ENCODE measurements at regions not wholly inside any gene's neighbourhood (a gene's known extent, or its start where the extent isn't known, plus 50 kb on each side); places are given as distances from the start of the nearest gene placed in this dataset.

DNA sequence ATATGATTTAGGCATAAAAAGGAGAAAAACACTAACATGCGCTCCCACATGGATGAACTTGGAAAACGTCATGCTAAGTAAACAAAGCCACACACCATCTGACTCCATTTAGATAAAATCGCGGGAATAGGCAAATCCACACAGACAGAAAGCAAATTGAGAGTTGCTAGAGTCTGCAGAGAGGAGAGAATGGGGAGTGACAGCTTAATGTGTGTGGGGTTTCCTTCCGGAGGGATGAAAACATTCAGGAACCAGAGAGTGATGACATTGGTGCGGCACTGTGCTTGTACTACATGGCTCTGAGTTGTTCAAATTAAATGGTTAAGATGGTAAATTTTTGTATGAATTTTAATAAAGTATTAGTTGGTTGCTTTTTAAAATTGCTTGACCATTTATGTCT lies 482.9 kb upstream of the AKR1E2 start:
- no peak for DNase-seq (ENCODE audit: low spot score)

DNA sequence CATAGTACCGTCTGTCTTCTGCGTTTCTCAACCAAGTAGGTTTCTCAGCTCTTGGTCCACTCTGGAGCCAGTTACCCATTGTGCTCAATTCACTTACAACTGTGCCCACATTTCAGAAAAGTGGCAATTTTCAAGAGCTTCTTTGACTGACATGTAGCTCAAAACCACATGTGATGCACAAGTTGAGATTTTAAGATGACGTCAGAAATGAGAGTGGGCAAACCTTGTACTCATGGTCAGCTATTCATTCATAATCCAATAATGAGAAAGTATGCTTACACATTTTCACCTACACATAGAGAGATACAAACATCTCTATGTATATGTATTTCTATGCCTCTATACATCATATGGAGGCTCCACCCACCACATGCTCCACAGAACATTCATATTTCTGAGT lies 487.2 kb upstream of the AKR1E2 start:
- no peak for DNase-seq (ENCODE audit: low spot score)

DNA sequence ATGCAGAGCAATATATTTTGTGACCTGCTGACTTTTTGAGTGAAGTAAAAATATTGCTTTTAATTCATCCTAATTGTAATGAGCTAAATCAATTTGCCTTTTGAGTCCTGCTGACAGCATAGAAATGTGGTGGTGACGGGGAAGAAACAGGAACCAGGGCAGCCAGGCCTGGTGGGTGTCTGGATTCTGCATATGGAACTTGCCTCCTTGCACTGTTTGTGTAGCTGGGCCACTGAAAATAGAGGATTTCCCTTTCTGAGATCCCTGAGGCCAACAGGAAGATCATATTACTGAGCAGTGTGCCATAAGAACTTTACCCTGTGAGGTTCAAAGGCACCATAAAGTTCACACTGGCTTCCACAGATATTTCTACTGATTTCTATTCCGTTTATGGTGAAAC lies 488.4 kb upstream of the AKR1E2 start:
- no peak for DNase-seq (ENCODE audit: low spot score)

DNA sequence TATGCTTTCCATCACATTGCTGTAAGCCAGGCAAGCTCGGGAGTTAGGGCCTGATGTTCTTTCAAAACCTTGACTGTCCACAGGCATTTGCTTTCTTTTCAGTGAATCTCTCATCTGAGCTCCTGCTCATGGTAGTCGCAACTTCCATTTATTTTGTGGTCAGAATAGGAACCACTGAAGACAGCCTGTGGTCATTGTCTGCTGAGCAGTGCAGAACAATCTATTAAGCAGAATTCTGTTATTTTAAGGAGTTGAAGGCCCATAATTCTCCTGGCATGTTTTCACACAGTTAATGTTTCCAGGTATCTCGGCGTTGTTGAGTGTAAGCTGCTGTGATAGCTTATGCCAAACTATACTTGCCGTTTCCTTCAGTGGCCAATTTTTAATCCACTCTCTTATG lies 491.1 kb upstream of the AKR1E2 start:
- DNase-seq (ENCODE audit: low spot score) = no peak

DNA sequence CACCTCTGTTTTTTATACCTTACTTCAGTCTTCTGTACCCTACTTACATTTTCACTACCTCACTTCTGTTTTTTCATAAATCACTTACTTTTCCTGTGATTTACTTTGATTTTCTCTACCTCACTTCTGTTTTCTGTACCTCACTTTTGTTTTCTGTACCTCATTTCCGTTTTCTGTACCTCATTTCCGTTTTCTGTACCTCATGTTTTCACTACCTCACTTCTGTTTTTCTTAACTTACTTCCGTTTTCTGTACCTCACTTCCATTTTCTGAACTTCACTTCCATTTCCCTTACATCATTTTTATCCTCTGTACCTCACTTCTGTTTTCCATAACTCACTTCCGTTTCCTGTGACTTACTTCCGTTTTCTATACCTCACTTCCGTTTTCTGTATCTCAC lies 492.0 kb upstream of the AKR1E2 start:
- DNase-seq (ENCODE audit: low spot score) = no peak

DNA sequence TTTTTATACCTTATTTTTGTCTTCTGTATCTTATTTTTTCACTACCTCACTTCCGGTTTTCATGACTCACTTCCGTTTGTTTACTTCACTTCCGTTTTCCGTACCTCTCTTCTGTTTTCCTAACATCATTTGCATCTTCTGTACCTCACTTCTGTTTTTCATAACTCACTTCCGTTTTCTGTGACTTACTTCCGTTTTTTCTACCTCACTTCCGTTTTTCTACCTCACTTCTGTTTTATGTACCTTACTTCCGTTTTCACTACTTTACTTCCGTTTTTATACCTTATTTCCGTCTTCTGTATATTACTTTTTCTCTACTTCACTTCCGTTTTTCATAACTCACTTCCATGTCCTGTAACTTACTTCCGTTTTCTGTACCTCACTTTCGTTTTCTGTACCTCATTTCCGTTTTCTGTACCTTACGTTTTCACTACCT lies 492.5 kb upstream of the AKR1E2 start:
- no peak for DNase-seq (ENCODE audit: low spot score)

DNA sequence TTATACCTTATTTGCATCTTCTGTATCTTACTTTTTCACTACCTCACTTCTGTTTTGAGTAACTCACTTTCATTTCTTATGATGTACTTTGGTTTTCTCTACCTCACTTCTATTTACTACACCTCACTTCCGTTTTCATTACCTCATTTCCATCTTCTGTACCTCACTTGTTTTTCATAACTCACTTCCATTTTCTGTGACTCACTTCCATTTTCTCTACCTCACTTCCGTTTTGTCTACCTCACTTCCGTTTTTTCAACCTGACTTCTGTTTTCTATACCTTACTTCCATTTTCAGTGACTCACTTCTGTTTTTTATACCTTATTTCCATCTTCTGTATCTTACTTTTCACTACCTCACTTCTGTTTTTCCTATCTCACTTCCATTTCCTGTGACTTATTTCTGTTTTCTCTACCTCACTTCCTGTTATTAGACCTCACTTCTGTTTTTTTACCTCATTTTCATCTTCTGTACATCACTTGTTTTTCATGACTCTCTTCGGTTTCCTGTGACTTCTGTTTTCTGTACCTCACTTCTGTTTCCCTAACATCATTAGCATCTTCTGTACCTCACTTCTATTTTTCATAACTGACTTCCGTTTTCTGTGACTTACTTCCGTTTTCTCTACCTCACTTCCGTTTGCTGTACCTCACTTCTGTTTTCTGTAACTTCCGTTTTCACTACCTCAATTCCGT lies 493.1 kb upstream of the AKR1E2 start:
- DNase-seq (ENCODE audit: low spot score) = no peak

DNA sequence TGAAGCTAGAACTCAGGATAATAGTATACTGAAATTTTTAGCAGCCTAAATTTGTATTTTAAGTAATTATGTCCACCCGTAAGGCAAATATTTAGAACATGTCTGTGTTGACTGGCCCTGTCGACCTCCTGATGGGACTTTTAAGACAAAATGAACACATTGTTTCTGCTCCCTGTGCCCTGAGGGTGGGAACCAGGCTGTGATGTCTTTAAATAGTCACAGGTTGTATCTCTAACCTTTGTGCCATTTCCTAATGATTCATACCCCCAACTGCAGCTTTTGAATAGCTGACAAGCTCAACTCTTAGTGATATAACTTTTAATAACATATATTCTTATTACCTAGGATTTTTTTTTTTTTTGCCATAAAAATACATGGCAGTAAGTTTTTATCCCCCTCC lies 494.9 kb upstream of the AKR1E2 start:
- no peak for DNase-seq (ENCODE audit: low spot score)

DNA sequence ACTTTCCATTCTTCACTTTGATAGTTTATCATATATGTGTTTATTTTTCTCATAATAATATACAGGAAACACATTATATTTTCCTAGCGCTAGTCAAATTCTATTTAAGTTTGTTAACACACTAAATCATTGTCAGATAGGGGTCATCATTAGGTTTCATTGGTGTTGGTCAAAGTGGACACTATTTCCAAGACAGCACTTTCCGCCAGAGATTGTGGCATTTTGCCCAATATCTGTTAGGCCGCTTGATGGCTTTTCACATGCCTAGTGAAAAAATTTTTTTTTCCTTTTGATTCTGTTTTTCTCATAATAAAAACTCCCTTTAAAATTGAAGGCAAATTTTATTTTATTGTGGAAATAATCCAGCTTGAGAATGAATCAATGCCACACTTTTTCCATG lies 495.4 kb upstream of the AKR1E2 start:
- DNase-seq (ENCODE audit: low spot score) = no peak

DNA sequence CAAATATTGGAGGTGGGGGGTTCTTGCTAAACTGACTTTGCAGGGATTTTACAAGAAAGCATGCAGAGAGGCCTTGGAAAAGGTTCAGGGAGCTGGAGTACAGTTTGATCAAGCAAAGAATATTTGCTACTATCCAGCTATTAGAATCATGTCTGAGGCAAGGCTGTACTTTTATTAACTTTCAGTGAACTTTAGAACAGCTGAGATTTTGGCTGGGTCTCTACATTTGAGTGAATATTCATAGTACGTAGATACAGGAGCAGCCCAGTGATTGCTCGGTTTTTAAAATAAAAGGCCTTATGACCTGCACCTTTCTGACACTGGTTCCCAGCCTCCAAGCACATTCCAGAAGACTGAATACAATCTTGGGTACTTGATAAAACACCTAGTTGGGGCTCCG lies 496.8 kb upstream of the AKR1E2 start:
- no peak for DNase-seq (ENCODE audit: low spot score)

DNA sequence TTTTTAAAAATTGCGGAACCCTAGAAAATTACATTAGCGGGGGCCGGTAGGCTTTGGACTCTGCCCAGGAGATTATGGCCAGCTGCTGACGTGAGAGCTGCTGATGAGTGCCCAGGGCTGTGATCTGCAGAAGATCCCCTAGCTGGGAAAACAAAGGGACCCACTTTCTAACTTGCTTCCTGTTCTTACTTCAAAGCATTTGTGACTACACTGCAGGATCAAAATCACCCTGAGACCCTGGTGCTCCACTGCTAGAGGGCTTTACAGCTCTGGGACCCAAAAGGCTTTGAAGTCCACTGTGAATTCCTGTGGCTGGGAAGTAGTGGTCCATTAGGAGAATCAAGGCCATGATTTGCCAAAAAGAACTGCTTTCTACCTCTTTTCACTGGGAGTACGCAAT lies 499.4 kb upstream of the AKR1E2 start:
- no peak for DNase-seq (ENCODE audit: low spot score)

DNA sequence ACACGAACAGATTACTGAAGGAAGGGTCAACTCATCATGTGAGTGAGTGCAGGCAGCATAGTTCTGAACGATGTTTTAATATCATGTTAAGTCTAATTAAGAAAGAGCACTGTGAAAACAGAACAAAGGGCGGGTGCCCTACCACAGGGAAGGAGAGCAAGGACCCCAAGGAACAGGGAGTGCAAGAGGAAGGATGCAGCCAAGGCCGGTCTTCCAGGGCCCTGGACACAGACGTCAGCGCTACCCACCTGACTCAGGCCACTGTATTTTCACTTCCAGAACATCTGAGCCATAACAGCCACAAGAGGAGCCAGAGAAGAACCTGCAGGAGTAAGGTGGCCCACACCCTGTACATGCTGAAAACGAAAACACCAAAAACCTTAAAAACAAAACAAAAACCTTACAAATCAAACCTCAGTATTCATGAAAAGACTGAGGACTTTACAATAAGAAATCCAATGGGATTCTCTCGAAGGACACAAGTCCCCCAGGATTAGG lies 506.1 kb upstream of the AKR1E2 start:
- no peak for DNase-seq (ENCODE audit: low spot score)

DNA sequence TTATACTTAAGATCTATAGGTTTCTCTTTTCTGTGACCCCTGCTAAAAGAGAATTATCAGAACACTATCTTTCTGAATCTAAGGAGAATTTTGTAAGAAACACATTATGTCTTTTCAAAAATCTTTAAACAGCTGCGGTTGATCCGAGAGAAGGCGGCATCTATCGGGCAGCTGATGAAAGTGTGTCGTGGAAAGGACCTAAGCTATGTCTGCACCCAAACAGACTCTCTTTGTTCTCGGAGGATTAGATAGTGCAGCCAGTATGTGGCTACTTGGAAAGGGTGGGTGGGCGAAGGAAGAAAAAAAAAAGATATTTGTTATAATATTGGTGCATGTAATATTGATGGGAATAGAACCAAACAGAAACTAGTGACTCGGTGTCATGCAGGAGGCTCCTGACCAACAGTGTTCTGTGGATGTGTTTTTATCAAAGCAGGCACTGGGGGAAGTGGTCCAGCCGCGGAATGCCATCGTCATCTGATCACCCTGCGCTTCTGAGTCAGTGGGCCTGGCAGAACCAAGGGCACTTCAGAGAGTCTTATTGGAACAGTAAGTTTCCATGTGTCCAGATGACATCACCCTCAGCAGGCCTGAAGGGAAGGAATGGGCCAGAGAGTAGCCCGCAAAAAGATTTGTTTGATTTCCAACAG lies 509.7 kb upstream of the AKR1E2 start:
- DNase-seq (ENCODE audit: low spot score) = no peak

DNA sequence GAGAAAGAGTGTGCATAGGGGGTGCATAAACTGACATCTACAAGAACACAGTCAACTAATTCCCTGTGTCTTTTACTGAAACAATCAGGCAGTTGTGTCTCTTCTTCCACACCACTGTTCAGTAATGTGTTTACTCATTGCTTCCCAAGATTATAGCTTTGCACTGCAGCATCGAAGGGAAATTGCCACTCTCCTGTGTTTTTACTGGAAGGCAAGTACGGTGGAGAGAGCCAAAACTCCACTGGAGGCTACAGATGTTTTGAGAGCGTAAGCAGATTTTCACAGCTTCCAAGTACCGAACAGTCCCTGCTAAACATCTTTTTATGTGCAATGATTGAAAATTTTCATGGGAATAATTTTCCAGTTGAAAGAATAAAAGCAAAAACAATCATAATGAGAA lies 510.5 kb upstream of the AKR1E2 start:
- no peak for DNase-seq (ENCODE audit: low spot score)

DNA sequence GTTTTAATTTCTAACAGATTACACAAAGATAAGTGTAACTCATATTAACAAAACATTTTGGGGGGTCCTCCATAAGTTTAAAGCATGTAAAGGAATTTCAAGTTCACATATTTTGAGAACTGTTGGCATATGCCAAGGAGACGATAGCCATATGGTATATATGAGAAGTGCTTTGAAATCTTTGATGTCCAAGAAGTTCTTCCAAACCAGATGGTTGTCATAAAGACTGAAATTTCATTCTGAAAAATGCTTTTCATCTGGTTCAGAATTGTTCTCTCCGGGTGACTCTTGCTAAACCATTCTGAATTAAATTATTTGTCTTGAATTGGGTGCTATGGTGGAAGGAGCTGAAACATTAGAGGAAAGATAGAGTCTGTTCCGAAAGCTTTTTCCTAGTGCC lies 513.0 kb upstream of the AKR1E2 start:
- DNase-seq (ENCODE audit: low spot score) = no peak

DNA sequence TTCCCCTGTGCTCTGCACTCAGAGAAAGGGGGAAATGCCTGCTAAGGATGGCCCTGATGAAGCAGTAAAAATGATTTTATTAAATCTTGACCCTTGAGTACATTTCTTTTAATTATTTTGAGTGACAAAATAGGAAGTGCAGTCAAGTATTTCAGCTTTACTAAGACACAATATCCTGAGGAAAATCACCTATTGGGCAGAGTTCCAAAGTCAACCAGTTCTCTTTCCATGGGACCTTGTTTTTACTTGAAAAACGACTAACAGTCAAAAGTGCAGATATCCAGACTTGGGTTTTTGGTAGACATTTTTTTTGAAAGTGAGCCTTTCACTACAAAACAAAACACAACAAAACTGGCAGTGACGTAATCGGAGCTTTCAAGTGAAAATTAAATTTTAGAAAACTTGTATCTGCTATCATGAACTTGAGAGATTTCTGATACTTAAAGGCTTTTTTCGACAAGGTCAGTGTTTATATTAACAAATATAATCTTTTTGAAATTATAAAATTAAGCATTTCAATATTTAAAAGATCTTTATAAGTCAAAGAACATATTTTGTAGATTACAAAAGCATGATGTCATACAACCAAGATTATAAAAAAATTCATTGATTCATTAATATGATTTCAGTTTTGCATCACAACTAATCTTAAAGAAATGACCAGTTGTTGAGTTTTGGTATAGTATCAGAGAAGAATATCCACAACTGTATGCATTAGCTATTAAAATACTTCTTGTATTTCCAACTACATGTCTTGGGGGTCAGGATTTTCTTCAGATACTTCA lies 513.8 kb upstream of the AKR1E2 start:
- DNase-seq (ENCODE audit: low spot score) = no peak

DNA sequence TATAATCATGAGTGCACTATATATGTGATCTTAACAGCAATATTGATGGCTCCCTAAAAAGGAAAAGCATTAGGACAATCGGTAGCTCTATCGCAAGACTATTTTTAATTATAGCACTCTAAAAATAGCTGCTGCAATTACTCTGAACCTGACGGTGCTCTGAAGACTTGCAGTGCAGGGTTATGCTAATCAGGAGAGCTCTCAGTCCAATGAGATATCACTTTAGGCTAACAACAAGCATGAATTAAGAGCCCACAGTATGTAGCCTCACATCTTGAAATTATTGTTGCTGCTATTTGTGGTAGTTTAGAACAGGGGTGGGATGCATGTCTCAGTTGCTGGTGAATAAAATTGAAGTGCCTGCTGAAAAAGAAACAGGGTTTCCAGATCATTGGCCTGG lies 515.8 kb upstream of the AKR1E2 start:
- DNase-seq (ENCODE audit: low spot score) = no peak

DNA sequence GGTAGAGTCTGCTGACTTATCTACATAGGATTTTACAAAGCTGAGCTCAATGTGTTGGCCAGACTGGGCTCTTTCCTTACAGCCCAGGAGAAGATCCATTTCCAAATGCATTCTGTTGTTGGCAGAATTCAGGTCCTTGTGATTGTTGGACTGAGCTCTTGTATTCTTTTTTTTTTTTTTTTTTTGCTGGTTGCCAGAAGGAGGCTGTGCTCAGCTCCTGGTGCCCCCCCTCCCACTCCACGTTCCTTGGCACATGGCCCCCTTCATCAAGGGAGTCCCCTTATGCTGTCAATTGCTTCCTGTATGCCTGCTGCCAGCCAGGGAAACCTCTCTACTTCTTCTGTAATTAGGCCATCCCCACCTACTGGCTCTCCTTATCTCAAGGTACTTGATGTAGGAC lies 518.1 kb upstream of the AKR1E2 start:
- DNase-seq (ENCODE audit: low spot score) = no peak

DNA sequence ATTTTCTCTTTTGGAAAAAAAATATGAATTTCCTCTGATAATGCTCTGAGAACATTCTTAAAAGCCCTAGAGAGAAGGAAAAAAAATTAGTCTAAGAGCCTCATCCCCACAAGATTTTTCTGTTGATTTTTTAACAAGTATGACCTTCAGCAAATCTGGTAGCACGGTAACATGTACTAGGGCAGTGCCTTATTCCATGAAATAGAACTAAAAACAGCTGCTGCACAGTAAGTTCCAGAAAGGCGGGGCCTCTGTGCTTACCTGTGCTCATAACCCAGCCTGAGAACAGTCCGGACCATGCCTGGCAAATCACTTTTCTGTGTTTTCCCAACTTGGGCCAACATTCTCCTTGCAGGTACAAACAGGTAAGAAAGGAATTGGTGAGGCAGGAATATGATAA lies 519.1 kb upstream of the AKR1E2 start:
- no peak for DNase-seq (ENCODE audit: low spot score)

DNA sequence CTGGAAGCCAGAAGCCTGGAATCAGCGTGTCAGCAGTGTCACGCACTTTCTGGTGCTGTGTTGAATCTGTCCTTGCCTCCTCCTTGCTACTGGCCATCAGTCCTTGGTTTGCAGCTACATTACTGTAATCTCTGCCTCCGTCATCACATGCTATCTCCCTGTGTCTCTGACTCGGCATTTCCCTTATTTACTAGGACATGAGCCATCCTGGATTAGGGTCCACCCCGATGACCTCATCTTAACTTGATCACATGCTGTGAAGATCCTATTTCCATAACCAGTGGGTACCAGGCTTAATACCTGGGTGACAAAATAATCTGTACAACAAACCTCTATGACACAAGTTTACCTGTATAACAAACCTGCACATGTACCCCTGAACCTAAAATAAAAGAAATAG lies 518.0 kb upstream of the KLF6 start:
- DNase-seq (ENCODE audit: low spot score) = no peak

DNA sequence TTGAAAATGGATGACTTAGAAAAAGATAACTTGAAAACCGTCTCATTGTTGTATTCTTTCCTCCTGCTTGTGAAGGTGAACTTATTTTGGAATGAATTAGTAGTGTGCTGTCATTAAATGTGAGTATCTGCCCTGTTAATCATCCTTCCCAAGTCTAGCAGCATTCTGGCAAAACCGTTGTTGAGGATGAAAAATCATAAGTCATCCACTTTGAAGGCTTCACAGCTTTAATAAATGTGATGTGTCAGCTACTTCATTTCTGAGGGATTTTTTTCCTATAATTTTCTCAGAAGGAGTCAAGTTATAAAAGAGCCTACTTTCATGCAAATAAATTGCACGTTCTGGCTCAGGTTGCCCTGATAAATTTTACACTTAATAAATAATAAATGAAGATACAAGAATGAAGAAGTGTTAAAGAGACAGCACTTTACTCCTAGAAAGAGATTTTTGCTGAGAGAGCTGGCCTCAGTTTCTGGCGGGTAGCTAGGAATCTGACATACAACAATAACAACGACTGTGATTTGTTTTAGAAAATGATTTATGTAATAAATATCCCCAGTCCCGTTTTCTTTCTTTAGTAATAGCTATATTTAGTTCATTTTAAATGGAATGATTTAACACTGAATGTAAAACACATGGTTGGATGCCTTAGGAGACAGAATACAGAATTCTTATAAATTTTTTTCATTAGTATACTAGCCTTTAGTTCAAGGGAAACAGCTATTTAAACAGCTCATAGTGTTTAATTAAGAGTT lies 516.5 kb upstream of the KLF6 start:
- no peak for DNase-seq (ENCODE audit: low spot score)

DNA sequence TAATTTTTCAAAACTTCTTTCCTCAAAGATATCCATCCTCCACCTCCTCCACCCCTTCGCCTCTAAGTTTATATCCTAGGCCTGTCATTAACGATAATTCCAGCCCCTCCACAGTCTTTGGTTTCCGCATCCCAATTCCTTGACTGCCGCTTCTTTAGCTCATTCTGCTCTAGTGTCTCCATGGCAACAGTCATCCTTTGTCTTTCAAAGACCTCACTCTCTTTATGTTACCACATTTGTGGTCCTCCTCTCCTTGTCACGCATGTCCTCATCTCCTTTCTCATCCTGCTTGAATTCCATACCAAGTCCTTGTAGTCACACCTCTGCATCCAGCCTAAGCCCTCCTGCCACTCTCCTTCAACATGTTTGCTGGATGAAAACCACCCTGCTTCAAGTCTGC lies 511.2 kb upstream of the KLF6 start:
- no peak for DNase-seq (ENCODE audit: low spot score)
